ENCODE measurements at regions not wholly inside any gene's neighbourhood (a gene's known extent, or its start where the extent isn't known, plus 50 kb on each side); places are given as distances from the start of the nearest gene placed in this dataset.

GRCh38 chr2:21469158-21469557 is 345.4 kb downstream of the TDRD15 start:
- TF ChIP-seq POLR2A (IDR thresholded peaks at IDR 0.05; ENCODE audit: low read depth, low read length) (no peak), RCOR1 (IDR thresholded peaks at IDR 0.05; ENCODE audit: insufficient replicate concordance, low read length) (no peak), BHLHE40 (IDR thresholded peaks at IDR 0.05; ENCODE audit: low read depth, low read length) (no peak), USF2 (IDR thresholded peaks at IDR 0.05; ENCODE audit: low read depth, low read length) (no peak), CEBPB (IDR thresholded peaks at IDR 0.05; ENCODE audit: low read depth, low read length) (no peak), MAZ (IDR thresholded peaks at IDR 0.05; ENCODE audit: borderline replicate concordance, low read depth, low read length) (no peak), SMC3 (IDR thresholded peaks at IDR 0.05; ENCODE audit: low read depth, low read length) (no peak), FOS (IDR thresholded peaks at IDR 0.05; ENCODE audit: low read depth, low read length) (no peak), RAD21 (IDR thresholded peaks at IDR 0.05; ENCODE audit: low read length) (no peak), MXI1 (IDR thresholded peaks at IDR 0.05; ENCODE audit: borderline replicate concordance, low read depth, low read length) (no peak), RFX5 (IDR thresholded peaks at IDR 0.05; ENCODE audit: low read depth, low read length) (no peak)
- TF ChIP-seq, protein P1, sequence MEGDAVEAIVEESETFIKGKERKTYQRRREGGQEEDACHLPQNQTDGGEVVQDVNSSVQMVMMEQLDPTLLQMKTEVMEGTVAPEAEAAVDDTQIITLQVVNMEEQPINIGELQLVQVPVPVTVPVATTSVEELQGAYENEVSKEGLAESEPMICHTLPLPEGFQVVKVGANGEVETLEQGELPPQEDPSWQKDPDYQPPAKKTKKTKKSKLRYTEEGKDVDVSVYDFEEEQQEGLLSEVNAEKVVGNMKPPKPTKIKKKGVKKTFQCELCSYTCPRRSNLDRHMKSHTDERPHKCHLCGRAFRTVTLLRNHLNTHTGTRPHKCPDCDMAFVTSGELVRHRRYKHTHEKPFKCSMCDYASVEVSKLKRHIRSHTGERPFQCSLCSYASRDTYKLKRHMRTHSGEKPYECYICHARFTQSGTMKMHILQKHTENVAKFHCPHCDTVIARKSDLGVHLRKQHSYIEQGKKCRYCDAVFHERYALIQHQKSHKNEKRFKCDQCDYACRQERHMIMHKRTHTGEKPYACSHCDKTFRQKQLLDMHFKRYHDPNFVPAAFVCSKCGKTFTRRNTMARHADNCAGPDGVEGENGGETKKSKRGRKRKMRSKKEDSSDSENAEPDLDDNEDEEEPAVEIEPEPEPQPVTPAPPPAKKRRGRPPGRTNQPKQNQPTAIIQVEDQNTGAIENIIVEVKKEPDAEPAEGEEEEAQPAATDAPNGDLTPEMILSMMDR (conservative IDR thresholded peaks at IDR 0.05; ENCODE audit: low read depth, low read length), result no peak

Measured in IMR-90 (cell line).